Spinal cord (tissue), 9 donors: ENCODE measurements at regions not wholly inside any gene's neighbourhood (a gene's known extent, or its start where the extent isn't known, plus 50 kb on each side); places are given as distances from the start of the nearest gene placed in this dataset.
"Not testable (repeated sequence)": the region's sequence is repeated elsewhere in the genome, so short reads cannot be mapped to it uniquely, and the experiment has no call there.

Source experiments
- DNase-seq, 6 donors: peaks; one replicate each; pipeline versions ENCODE4 v3.0.0 to v3.0.0-alpha.2; 2013 to 2015; ENCODE audit warnings: low spot score in 6 of 6, low read depth in 4 of 6
- H3K27ac ChIP-seq: one replicate; pipeline ENCODE4 v1.5.1; 2013; ENCODE audit warnings: low read depth, low read length, control low read depth
- H3K27me3 ChIP-seq: one replicate; pipeline ENCODE4 v1.6.1; 2013; ENCODE audit warnings: low read length; ENCODE audit not compliant: control insufficient read depth, insufficient read depth
- H3K36me3 ChIP-seq: one replicate; pipeline ENCODE4 v1.6.1; 2013; ENCODE audit warnings: low read length; ENCODE audit not compliant: control insufficient read depth, insufficient read depth
- H3K4me1 ChIP-seq: one replicate; pipeline ENCODE4 v1.6.1; 2013; ENCODE audit warnings: low read length; ENCODE audit not compliant: control insufficient read depth, insufficient read depth
- H3K4me3 ChIP-seq: one replicate; pipeline ENCODE4 v1.5.1; 2013; ENCODE audit warnings: low read depth, low read length, control low read depth
- H3K9me3 ChIP-seq: one replicate; pipeline ENCODE4 v1.6.1; 2013; ENCODE audit warnings: low read length; ENCODE audit not compliant: control insufficient read depth, insufficient read depth
- WGBS: methylation state at CpG from one replicate; pipeline ENCODE4 v1.1.5; 2013; ENCODE audit warnings: missing lambda C conversion rate; ENCODE audit not compliant: insufficient coverage; 5-methylcytosine and 5-hydroxymethylcytosine counted together
- donor health status: healthy.

DNA sequence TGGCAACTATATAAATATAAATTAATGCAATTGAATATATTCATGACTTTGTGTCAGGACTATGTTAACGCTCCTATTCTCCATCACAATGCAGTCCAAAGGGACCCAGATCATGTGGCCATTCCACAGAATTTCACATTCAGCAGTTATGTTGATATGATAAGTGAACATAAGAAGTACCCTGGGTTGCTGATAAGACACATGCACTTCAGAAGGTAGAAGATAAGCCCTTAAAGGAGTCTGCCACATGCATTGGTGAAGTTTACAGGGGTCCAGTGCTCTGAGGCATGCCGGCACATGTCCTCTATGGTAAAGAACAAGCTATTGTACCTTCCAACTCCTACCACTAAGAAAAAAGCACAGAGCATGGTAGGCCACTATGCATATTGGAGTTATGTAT lies 76.4 kb downstream of the PHAX start:
- DNase-seq: no peak
- no peaks in the 10 kb centered on the region for H3K9me3 ChIP-seq
- H3K36me3 ChIP-seq: no peaks in the 10 kb centered on the region
- H3K27ac ChIP-seq: no peak overlapping the region
- WGBS: no CpG with 5 or more reads among the region's 2 CpGs
- H3K4me3 ChIP-seq: no peak overlapping the region
- no peaks in the 10 kb centered on the region for H3K4me1 ChIP-seq
- H3K27me3 ChIP-seq: no peaks in the 10 kb centered on the region

DNA sequence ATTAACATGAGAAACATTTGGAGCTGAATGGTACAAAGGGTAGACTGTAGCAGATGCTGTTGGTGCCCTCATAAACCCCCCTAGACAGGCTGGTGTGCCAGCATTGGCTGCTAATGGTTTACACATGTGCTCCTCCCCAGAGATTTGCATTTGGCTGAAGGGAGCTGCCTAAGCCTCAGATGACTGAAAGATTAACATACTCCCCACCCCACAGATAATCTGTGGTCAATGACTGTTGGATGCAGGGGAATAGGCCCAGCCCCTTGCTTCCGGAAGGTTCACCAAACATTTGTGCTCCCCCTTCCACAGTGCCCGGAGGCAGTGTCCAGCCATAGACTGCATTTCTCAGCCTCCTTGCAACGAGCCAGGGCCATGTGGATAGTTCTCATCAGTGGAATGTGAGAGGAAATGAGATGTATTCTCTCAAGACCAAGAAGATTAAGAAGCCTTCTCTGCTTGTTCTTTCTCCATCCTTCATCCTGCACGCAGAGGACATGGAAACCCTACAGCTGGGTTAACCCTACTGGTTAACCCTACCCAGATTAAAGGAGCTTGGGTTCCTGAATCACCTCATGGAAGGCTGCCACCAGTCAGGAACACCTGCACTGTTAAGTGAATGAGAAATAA lies 79.6 kb downstream of the PHAX start:
- H3K9me3 ChIP-seq: no peaks in the 10 kb centered on the region
- WGBS: 60% methylated on average over 1 of the region's 4 CpGs
- DNase-seq: peak in 3 of 6 donors; percentile 11 to 80 (median 70)
- no peak overlapping the region for H3K27ac ChIP-seq
- H3K27me3 ChIP-seq: no peaks in the 10 kb centered on the region
- no peaks in the 10 kb centered on the region for H3K4me1 ChIP-seq
- H3K4me3 ChIP-seq: no peak overlapping the region
- H3K36me3 ChIP-seq: no peaks in the 10 kb centered on the region

- 100% methylated on average over 1 of the region's 9 CpGs for WGBS
- not testable (repeated sequence) for H3K27me3 ChIP-seq, H3K4me3 ChIP-seq, H3K4me1 ChIP-seq, H3K36me3 ChIP-seq, H3K27ac ChIP-seq, DNase-seq, H3K9me3 ChIP-seq
Measured at GRCh38 chr5:126681314-126681713, 80.6 kb downstream of the PHAX start.

DNA sequence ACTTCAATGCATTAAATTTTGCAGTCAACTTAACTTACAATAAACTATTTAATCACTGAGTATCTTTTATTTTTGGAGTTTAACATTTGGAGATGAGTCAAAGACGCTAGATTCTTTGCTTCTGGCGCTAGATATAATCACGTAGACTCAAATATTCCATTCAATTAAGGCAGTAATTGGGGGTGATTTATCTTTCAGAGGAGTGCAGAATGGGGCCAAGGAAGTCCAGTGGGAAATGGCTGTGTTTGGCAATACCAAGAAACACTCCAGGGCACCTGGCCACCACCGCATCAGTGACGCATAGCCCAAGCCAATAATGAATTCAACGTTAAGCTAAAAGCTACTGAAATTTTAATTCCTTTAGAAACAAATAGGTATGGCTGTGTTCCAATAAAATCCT lies 81.2 kb downstream of the PHAX start:
- Histone ChIP-seq H3K4me3 (no peak overlapping the region), H3K27me3 (no peaks in the 10 kb centered on the region), H3K4me1 (no peaks in the 10 kb centered on the region), H3K9me3 (no peaks in the 10 kb centered on the region), H3K27ac (no peak overlapping the region), H3K36me3 (no peaks in the 10 kb centered on the region)
- WGBS: no CpG with 5 or more reads among the region's 6 CpGs
- peak in 1 of 6 donors; percentile 63 for DNase-seq

GRCh38 chr5:126682856-126683255 lies 82.1 kb downstream of the PHAX start:
- H3K27ac ChIP-seq: no peak overlapping the region
- no peaks in the 10 kb centered on the region for H3K27me3 ChIP-seq
- no peaks in the 10 kb centered on the region for H3K4me1 ChIP-seq
- no CpG with 5 or more reads among the region's 1 CpG for WGBS
- no peak for DNase-seq
- H3K4me3 ChIP-seq: no peak overlapping the region
- no peaks in the 10 kb centered on the region for H3K36me3 ChIP-seq
- no peaks in the 10 kb centered on the region for H3K9me3 ChIP-seq

DNA sequence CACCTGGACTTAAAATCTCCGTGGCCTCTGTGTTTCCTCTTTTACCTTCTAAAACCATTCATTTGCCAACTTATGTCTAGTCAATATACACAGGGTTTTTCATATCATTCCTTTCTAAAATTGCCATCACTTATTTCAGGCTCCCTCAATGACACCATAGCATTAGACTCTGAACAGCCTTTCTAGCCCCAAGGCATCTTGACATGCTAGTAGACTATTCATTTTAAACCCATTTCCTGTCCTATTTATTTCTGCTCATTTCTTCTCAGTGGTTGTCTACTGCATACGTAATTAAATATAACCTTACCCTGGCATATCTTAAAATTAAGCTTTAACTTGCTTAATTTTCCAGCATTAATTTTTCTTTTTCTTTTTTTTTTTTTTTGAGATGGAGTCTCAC lies 83.2 kb downstream of the PHAX start:
- no peaks in the 10 kb centered on the region for H3K9me3 ChIP-seq
- H3K4me1 ChIP-seq: no peaks in the 10 kb centered on the region
- DNase-seq: no peak
- no peaks in the 10 kb centered on the region for H3K27me3 ChIP-seq
- whole genome bisulfite sequencing: 89% methylated on average over 2 of the region's 2 CpGs
- H3K4me3 ChIP-seq: no peak overlapping the region
- no peak overlapping the region for H3K27ac ChIP-seq
- no peaks in the 10 kb centered on the region for H3K36me3 ChIP-seq

GRCh38 chr5:126684656-126685442 lies 84.1 kb downstream of the PHAX start:
- H3K36me3 ChIP-seq, H3K4me1 ChIP-seq, H3K27me3 ChIP-seq, H3K27ac ChIP-seq, DNase-seq, H3K9me3 ChIP-seq, H3K4me3 ChIP-seq: not testable (repeated sequence)
- 69% methylated on average over 13 of the region's 13 CpGs for WGBS

DNA sequence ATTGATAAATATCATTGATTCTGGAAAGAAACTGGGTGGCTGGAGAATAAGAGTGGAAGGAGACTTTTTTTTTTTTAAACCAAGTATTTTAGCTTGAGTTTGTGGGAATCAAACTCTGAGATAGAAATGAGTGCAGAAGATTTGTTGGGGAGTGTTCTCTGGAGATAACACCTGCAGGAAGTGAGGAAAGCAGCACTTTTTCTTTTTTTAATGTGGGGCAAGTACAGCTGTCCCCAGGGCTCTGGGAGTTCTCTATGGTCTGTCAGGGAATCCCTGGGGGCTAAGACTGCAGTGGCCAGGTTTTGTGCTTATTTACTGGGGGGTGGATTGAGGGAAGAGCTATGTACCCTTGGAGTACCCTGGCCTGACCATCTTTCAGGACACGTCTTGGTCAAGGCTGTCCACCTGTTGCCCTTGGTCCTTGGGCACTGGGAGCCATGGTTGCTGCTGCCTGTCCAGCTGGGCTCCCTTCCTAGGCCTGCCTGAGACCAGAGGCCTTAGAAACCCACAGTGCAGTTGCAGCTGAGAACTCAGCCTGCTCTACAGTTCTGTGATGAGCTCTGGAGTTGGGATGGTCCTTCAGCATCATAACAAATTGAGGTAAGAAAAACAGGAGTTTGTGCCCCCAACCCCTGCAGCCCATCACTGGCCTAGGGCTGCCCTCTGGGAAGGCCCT lies 85.8 kb downstream of the PHAX start:
- no peak for DNase-seq
- no peaks in the 10 kb centered on the region for H3K27me3 ChIP-seq
- H3K4me1 ChIP-seq: no peaks in the 10 kb centered on the region
- H3K36me3 ChIP-seq: no peaks in the 10 kb centered on the region
- no peak overlapping the region for H3K4me3 ChIP-seq
- no peak overlapping the region for H3K27ac ChIP-seq
- no peaks in the 10 kb centered on the region for H3K9me3 ChIP-seq
- 79% methylated on average over 1 of the region's 1 CpG for WGBS

- Histone ChIP-seq H3K27ac (no peak overlapping the region), H3K9me3 (no peaks in the 10 kb centered on the region), H3K4me1 (no peaks in the 10 kb centered on the region), H3K36me3 (no peaks in the 10 kb centered on the region), H3K4me3 (no peak overlapping the region), H3K27me3 (no peaks in the 10 kb centered on the region)
- WGBS: 95% methylated on average over 3 of the region's 5 CpGs
- no peak for DNase-seq
Measured at GRCh38 chr5:126692971-126693370, 84.0 kb upstream of the LMNB1 start.
